RWPE2 (cell line): ENCODE measurements at regions not wholly inside any gene's neighbourhood (a gene's known extent, or its start where the extent isn't known, plus 50 kb on each side); places are given as distances from the start of the nearest gene placed in this dataset.

Source experiments
- ATAC-seq: fragments of 200-7000 bp; cut with Tn5 transposase; 3 replicates; pipeline ENCODE4 v1.9.1; 2021; ENCODE audit warnings: low read depth
- DNase-seq: peaks from one replicate; pipeline ENCODE4 v3.0.0-alpha.2; 2020; ENCODE audit warnings: low spot score
- H3K27ac ChIP-seq: fragments of 450-650 bp; 2 replicates; pipeline ENCODE4 v1.5.1; 2017; ENCODE audit warnings: mild to moderate bottlenecking; ENCODE audit not compliant: poor library complexity, severe bottlenecking
- H3K27me3 ChIP-seq: fragments of 250-450 bp; sonication (Bioruptor Pico); 2 replicates; pipeline ENCODE4 v1.5.1; 2021; ENCODE audit warnings: mild to moderate bottlenecking, moderate library complexity; ENCODE audit not compliant: insufficient read depth, poor library complexity, severe bottlenecking
- H3K36me3 ChIP-seq: fragments of 250-450 bp; sonication (Bioruptor Pico); 2 replicates; pipeline ENCODE4 v1.5.1; 2020; ENCODE audit warnings: low read depth, mild to moderate bottlenecking, moderate library complexity
- H3K4me1 ChIP-seq: fragments of 250-450 bp; sonication (Bioruptor Pico); 2 replicates; pipeline ENCODE4 v1.5.1; 2021; ENCODE audit warnings: mild to moderate bottlenecking, moderate library complexity; ENCODE audit not compliant: insufficient read depth, poor library complexity, severe bottlenecking
- H3K4me3 ChIP-seq: fragments of 250-450 bp; sonication (Bioruptor Pico); 2 replicates; pipeline ENCODE4 v1.5.1; 2021; ENCODE audit warnings: mild to moderate bottlenecking, moderate library complexity; ENCODE audit not compliant: severe bottlenecking
- H3K9me3 ChIP-seq: fragments of 250-450 bp; sonication (Bioruptor Pico); 2 replicates; pipeline ENCODE4 v1.5.1; 2021; ENCODE audit warnings: mild to moderate bottlenecking, moderate library complexity; ENCODE audit not compliant: severe bottlenecking
- TF ChIP-seq, protein P1 (sequence below): fragments of 450-650 bp; IDR thresholded peaks from one replicate; pipeline ENCODE4 v1.5.1; 2017; ENCODE audit warnings: mild to moderate bottlenecking, moderate library complexity; ENCODE audit not compliant: poor library complexity, severe bottlenecking

DNA sequence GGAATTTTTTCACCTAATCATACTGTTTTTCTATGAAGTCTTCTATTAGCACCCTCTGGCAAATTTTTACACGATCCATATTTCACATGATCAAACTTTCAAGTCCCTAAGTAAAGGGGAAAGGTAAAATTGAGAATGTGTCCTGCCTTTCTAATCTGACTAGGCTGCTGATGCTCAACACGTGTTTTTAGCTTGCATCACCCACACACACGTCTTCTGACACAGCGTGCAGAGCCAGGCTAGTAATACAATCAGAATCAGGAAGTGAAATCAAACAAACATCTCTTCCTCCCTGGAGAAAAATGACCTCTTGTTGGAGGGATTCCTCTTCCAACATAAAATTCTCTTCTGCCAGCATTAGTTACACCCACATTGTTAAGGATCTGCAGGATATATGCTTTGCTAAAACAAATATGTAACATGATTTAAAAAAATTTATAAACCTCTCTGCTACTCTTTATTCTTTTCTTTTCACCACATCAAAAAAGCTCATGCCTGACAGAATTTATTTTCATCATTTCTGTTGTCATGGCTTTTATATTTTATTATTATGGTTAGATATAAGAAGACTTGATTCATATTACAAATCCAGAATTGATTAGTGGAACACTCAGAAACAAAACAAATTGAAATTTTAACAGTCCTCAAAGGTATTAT is 122.4 kb downstream of the RAP2B start:
- TF ChIP-seq, protein P1, sequence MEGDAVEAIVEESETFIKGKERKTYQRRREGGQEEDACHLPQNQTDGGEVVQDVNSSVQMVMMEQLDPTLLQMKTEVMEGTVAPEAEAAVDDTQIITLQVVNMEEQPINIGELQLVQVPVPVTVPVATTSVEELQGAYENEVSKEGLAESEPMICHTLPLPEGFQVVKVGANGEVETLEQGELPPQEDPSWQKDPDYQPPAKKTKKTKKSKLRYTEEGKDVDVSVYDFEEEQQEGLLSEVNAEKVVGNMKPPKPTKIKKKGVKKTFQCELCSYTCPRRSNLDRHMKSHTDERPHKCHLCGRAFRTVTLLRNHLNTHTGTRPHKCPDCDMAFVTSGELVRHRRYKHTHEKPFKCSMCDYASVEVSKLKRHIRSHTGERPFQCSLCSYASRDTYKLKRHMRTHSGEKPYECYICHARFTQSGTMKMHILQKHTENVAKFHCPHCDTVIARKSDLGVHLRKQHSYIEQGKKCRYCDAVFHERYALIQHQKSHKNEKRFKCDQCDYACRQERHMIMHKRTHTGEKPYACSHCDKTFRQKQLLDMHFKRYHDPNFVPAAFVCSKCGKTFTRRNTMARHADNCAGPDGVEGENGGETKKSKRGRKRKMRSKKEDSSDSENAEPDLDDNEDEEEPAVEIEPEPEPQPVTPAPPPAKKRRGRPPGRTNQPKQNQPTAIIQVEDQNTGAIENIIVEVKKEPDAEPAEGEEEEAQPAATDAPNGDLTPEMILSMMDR: no peak
- ATAC-seq: peak; percentile 86
- no peak for DNase-seq
- no peaks in the 10 kb centered on the region for H3K9me3 ChIP-seq
- no peak overlapping the region for H3K4me3 ChIP-seq
- no peaks in the 10 kb centered on the region for H3K36me3 ChIP-seq
- H3K27me3 ChIP-seq: no peaks in the 10 kb centered on the region
- peak overlapping the region; percentile 73 for H3K27ac ChIP-seq
- H3K4me1 ChIP-seq: peaks cover 36% of the 10 kb centered on the region

DNA sequence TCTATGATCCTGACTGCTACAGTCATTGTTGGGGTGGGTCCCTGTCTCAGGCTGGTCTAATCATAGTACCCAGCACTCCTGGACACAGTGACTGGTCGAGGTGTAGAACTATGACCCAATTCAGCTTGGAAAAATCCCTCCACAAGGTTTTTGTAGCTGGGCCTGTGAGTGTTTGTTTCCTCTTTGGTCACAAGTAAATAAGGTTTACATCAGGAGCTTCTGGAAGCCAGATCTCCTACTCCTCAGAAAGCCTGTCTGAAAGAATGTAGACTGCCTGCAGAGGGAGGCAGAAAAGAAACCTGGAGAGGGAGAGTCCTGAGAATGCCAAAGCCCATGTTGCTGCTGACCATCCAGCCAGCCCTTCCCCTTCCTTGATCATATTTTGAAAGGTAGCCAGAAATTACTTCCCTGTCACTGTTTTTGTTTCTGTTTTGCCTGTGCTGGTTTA is 123.2 kb downstream of the RAP2B start:
- no peak for ATAC-seq
- H3K9me3 ChIP-seq: no peaks in the 10 kb centered on the region
- H3K4me1 ChIP-seq: peaks cover 36% of the 10 kb centered on the region
- no peak for DNase-seq
- no peak overlapping the region for H3K4me3 ChIP-seq
- H3K27me3 ChIP-seq: no peaks in the 10 kb centered on the region
- TF ChIP-seq, protein P1: no peak
- no peaks in the 10 kb centered on the region for H3K36me3 ChIP-seq
- peak overlapping the region; percentile 73 for H3K27ac ChIP-seq

DNA sequence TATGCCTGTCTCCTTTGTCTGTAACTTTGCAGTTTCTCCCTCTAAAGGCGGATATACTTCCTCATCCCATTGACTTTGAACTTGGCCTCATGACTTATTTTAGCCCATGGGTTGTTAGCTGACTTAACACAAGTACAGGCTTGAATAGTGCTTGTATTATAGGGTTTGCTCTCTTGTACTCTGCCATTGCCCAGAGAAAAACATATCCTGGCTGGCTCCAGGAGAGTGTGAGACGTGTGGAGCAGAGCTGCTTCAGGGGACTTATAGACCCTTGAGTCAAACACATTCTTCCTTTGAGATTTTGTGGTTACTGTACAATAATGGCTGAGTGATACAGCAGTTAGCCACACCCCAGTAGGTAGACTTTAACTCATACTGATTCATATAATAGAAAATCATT is 124.0 kb downstream of the RAP2B start:
- TF ChIP-seq, protein P1: no peak
- H3K9me3 ChIP-seq: no peaks in the 10 kb centered on the region
- DNase-seq (no peak), ATAC-seq (peak; percentile 75)
- H3K4me1 ChIP-seq: peaks cover 36% of the 10 kb centered on the region
- no peak overlapping the region for H3K4me3 ChIP-seq
- no peaks in the 10 kb centered on the region for H3K36me3 ChIP-seq
- H3K27ac ChIP-seq: peak overlapping the region; percentile 73
- H3K27me3 ChIP-seq: no peaks in the 10 kb centered on the region

DNA sequence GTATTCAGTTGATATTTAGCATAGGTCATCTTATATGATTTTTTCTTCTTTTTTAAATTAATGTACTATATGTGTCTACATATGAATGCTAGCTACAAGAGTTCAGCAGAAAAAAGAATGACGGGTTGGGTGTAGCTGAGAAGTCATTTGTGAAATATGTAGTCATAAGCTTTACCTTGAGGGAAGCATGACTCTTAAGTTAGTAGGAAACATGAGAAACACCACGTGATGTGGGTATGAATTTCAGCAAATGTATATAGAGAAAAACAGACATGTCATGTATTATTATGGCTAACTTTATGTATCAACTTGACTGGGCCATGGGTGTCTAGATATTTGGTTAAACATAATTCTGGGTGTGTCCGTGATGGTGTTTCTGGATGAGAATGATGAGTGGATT is 125.0 kb downstream of the RAP2B start:
- ATAC-seq (peak; percentile 38; the same call in 2 of the 3 replicates), DNase-seq (no peak)
- Histone ChIP-seq H3K9me3 (no peaks in the 10 kb centered on the region), H3K36me3 (no peaks in the 10 kb centered on the region), H3K27ac (peak overlapping the region; percentile 73), H3K4me3 (no peak overlapping the region), H3K27me3 (no peaks in the 10 kb centered on the region), H3K4me1 (peaks cover 36% of the 10 kb centered on the region)
- TF ChIP-seq, protein P1: no peak

DNA sequence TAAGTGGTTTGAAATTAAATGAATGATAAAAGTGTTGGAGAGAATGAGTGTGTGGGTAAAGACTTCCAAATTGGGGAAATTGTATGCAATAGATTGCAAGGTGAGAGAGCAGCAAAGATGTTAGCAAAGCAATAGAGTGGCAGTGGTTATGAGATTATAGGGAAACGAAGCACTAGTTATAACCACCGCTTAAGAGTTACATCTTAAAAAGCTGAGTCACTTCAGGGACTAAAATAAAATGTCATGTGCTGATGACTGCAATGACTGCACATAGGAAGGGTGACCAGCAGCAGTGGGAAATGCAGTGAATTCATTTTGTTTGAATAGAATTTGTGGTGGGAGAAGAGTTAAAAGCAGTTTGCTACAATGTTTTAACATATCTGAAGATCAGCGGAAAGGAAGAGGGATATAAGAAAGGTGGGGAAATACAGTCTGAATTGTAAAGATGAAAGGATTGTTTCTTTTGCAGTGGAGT is 127.3 kb downstream of the RAP2B start:
- Histone ChIP-seq H3K9me3 (no peaks in the 10 kb centered on the region), H3K27me3 (no peaks in the 10 kb centered on the region), H3K4me3 (no peak overlapping the region), H3K36me3 (no peaks in the 10 kb centered on the region), H3K4me1 (peaks cover 33% of the 10 kb centered on the region), H3K27ac (no peak overlapping the region)
- DNase-seq: no peak
- ATAC-seq: no peak
- TF ChIP-seq, protein P1: no peak
